ENCODE measurements at regions not wholly inside any gene's neighbourhood (a gene's known extent, or its start where the extent isn't known, plus 50 kb on each side); places are given as distances from the start of the nearest gene placed in this dataset.

DNA sequence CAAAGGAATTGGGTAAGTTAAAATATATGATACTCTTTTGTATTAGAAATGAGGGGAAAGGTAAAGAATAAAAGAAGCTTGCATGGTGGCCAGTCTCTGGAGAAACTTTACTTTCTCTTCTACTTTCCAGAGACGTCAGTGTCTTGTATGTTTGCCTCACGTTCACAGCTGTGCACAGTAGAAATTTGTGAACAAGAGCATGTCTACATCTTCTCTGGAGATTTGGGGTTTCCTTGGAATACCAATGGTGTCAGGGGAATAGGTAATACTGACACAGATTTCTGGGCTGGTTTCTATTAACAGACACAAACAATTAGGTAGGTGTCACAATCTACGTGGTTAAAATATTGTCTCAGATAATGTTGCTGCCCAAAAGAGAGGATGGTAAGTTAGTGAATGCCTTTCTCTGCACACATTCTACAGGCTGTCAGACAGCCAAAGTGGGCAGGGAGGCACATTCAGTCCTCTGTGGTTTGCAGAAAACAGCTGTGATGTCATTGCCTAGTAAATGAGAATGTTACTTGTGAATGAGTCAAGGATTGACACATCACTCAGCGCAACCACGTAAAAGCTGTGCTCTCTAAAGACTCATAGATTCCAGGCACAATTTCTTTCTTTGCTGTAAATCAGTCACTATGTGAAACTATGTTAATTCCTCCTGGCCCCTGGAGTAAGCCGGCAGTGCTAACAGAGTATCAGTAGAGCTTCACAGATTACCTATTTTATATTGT is 397.1 kb downstream of the MAN2A1 start:
- DNase-seq: peak; percentile 18
- in situ Hi-C loops (cut with HindIII; ENCODE audit: low pct_ligation_motif_present, low pct_unique_long_range_greater_than_20kb, low sequenced_read_pairs): no loop called here

GRCh38 chr5:110087829-110088228 is 398.1 kb downstream of the MAN2A1 start:
- no peak for DNase-seq
- in situ Hi-C loops (cut with HindIII; ENCODE audit: low pct_ligation_motif_present, low pct_unique_long_range_greater_than_20kb, low sequenced_read_pairs): no loop called here

DNA sequence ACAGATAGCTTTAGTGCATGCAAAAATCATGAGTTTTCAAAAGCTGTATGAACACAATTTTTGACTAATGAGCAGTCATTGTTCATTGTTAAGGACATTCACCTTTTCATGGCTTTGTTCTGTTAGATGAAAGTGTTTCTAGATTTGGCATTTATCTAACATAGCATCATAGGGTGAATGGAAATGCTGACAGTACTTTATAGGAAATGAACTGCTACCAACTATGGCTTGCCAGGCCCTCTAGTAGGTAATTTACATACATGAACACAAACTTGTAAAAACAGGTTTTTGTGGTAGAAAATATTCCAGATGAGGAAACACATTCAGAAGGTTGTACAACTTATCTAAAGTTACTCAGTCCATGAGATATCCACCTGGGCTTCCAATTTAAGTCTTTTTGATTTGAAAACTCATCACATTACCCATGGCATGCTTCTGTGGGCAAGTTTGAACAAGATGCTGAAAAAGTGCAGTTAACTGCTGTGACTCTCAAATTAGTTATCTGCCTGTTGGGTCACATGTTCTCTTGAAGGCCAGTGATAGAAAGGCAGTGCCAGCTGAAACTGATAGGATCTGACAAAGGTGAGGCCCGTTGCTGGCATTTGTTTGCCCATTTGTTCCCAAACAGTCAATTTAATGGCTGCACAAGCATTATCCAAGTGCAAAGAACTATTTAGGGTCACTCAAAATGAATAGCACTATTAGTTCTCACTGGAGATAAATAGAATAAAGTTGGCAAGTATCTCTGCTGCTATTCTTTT is 399.1 kb downstream of the MAN2A1 start:
- in situ Hi-C loops (cut with HindIII; ENCODE audit: low pct_ligation_motif_present, low pct_unique_long_range_greater_than_20kb, low sequenced_read_pairs): no loop called here
- DNase-seq: no peak

DNA sequence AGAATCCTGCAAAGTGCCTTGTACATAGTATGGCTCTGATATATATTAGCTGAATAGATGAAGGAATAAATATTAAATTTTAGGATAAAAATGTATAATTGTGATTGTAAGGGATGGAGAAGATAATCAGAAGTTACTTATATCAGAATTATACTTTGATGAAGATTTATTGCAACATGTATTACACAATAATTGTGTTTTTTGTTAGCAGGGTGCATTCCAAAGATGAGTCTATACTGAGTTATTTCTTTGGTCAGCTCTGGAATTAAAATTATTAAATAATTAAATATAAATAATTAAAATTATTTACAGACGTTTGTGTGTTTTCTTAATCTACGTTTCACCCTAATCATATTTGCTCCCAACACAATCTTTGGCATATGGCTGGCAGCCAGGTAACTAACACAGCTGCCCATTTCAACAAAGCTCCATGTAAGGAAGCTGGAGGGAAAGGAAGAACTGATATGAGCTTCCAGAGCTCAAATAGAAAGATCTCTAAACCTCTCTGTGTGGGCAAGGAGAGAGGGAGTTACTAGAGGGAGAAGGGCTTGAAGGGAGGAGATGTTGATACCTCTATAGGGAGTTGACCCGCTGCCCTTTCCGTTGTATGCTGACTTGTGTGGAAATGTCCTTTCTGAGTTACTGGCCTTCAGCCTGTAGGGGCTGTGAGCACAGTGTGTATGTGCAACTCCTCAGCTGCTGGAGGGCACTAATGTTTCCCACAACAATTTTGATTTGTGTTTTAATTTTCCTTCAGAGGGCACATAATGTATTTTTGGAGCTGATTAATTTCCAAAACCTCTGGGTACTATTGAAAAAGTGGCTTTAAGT is 403.4 kb downstream of the MAN2A1 start:
- in situ Hi-C loops (cut with HindIII; ENCODE audit: low pct_ligation_motif_present, low pct_unique_long_range_greater_than_20kb, low sequenced_read_pairs): no loop called here
- no peak for DNase-seq

DNA sequence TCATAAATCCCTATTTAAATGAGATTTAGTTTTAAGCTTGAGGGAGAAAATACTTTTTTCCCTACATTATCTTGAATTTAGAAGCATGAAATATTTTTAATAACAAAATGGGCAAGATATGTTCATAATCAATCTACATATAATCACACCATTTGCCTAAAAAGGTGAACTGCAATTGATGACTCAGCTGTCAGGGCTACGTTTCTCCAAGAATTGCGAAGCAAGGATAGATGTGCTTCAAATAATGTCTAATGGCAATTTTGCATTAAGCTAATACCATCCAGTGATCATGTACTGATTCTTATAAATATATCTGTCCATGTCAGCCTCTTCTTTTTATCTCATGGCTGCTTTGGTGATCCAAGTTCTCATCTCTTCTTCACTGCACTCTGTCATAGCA is 404.4 kb downstream of the MAN2A1 start:
- in situ Hi-C loops (cut with HindIII; ENCODE audit: low pct_ligation_motif_present, low pct_unique_long_range_greater_than_20kb, low sequenced_read_pairs): no loop called here
- DNase-seq: no peak

GRCh38 chr5:110094548-110094947 is 404.8 kb downstream of the MAN2A1 start:
- in situ Hi-C loops (cut with HindIII; ENCODE audit: low pct_ligation_motif_present, low pct_unique_long_range_greater_than_20kb, low sequenced_read_pairs): no loop called here
- DNase-seq: no peak

DNA sequence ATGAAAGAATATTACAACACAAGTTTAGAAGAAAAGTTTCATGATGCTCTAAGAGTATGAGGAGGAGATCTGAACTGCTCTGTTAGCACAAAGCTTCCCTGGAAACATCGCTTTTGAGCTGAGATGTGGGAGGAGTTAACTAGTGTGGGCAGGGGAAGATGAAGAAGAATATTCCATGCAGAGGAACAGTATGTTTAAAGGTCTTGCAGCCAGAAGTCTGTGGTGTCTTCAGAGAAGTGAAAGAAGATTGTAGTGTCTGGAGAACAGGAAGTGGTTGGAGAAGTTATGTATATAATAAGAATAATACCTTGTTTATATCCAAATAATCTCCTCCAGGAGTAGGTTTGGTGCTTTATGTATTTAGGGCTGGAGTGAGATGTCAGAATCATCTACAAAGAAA is 406.7 kb downstream of the MAN2A1 start:
- in situ Hi-C loops (cut with HindIII; ENCODE audit: low pct_ligation_motif_present, low pct_unique_long_range_greater_than_20kb, low sequenced_read_pairs): no loop called here
- DNase-seq: no peak

DNA sequence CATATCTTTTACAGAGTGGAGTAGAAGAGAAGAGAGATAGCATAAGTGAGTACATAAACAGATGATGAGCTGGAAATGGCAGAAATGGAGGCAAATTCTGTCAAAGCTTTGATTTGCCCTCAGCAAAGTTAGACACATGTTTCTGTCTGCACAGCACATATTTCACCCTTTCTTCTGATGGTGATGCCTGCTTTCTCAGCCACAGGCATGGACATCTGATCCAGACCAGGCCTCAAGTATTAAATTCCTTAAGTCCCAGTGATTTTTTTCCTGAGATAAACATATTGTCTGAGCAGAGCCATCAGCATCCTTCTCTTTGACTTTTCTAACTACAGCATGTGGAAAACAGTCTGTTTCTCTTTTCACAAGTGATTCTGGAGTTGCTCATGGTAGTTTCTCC is 409.8 kb downstream of the MAN2A1 start:
- in situ Hi-C loops (cut with HindIII; ENCODE audit: low pct_ligation_motif_present, low pct_unique_long_range_greater_than_20kb, low sequenced_read_pairs): no loop called here
- no peak for DNase-seq

- in situ Hi-C loops (cut with HindIII; ENCODE audit: low pct_ligation_motif_present, low pct_unique_long_range_greater_than_20kb, low sequenced_read_pairs): no loop called here
Measured at GRCh38 chr5:110103081-110103480, 413.4 kb downstream of the MAN2A1 start.

DNA sequence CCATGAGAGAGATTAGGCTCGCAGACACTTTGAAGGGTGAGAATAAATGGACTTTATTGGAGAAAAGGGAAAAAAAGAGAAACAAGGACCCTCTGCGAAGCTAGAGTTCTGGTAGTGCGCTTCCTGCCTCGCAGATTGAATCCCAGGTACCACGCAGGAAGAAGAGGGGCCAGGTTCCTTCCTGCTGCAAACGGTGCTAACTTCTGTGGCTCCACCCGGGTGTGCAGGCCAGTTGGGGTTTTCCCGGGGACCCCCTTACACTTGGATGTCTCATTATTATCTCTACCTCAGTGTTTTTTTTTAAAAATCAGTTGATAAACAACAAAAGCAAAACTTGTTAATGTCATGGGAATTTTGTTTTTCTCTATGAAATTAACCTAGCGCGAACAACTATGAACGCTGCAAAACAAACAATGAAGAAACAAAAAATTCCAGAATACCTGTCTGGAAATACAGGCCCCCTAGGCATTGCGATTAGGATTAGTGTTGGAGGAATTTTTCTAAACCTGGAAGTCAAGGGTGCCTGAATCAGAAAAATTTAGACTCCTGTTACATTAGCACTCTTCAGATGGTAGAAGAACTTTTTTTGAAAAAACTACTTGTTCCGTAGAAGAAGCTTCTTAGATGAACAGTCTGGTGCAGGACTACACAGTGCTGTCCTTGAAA is 414.5 kb downstream of the MAN2A1 start:
- no peak for DNase-seq
- in situ Hi-C loops (cut with HindIII; ENCODE audit: low pct_ligation_motif_present, low pct_unique_long_range_greater_than_20kb, low sequenced_read_pairs): no loop called here

More at GRCh38 chr5:110103081-110103480, 413.4 kb downstream of the MAN2A1 start:
- no peak for DNase-seq

- no peak for DNase-seq
- in situ Hi-C loops (cut with HindIII; ENCODE audit: low pct_ligation_motif_present, low pct_unique_long_range_greater_than_20kb, low sequenced_read_pairs): no loop called here
Measured at GRCh38 chr5:110104726-110105669, 415.3 kb downstream of the MAN2A1 start.

- in situ Hi-C loops (cut with HindIII; ENCODE audit: low pct_ligation_motif_present, low pct_unique_long_range_greater_than_20kb, low sequenced_read_pairs): no loop called here
- no peak for DNase-seq
Measured at GRCh38 chr5:110105692-110106091, 416.0 kb downstream of the MAN2A1 start.

- DNase-seq: no peak
- in situ Hi-C loops (cut with HindIII; ENCODE audit: low pct_ligation_motif_present, low pct_unique_long_range_greater_than_20kb, low sequenced_read_pairs): no loop called here
Measured at GRCh38 chr5:110106750-110107149, 417.0 kb downstream of the MAN2A1 start.

DNA sequence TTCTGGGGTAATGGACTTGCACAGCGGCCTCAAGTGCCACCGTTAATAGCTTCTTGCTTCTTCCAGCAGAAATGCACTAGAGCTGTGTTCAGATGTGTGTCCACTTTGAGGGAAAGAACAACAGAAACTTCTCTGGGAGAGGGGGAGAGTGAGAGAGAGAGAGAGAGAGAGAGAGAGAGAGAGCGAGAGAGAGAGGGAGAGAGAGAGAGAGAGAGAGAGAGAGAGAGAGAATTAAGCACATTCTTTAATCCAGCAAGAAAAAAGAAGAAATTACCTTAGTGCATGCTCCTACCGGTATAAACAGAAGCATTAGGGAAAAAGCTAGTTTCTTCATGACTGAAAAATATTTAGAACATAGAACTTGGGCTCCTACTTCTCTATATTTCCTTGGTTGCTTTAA is 418.8 kb downstream of the MAN2A1 start:
- in situ Hi-C loops (cut with HindIII; ENCODE audit: low pct_ligation_motif_present, low pct_unique_long_range_greater_than_20kb, low sequenced_read_pairs): no loop called here
- DNase-seq: no peak

- in situ Hi-C loops (cut with HindIII; ENCODE audit: low pct_ligation_motif_present, low pct_unique_long_range_greater_than_20kb, low sequenced_read_pairs): no loop called here
- no peak for DNase-seq
Measured at GRCh38 chr5:110109667-110110066, 419.9 kb downstream of the MAN2A1 start.

DNA sequence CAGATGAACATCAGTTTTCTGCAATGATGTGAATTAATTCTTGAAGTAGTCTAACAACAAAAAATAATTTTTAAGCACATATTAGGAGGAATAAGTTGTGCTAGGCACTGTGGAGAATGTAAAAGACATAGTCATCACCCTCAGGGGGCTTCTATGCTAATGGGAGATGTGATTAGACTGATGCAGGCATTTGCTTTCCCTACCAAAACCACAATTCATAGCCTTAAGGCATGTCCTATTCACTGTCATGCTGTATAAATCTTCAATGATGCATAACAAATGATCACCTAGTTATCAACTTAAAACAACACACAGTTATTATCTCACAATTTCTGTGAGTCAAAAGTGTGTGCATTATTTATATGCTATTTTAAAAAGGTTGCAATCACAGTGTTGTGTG is 422.6 kb downstream of the MAN2A1 start:
- in situ Hi-C loops (cut with HindIII; ENCODE audit: low pct_ligation_motif_present, low pct_unique_long_range_greater_than_20kb, low sequenced_read_pairs): no loop called here
- no peak for DNase-seq

- DNase-seq: no peak
- in situ Hi-C loops (cut with HindIII; ENCODE audit: low pct_ligation_motif_present, low pct_unique_long_range_greater_than_20kb, low sequenced_read_pairs): no loop called here
Measured at GRCh38 chr5:110115503-110115902, 425.8 kb downstream of the MAN2A1 start.

DNA sequence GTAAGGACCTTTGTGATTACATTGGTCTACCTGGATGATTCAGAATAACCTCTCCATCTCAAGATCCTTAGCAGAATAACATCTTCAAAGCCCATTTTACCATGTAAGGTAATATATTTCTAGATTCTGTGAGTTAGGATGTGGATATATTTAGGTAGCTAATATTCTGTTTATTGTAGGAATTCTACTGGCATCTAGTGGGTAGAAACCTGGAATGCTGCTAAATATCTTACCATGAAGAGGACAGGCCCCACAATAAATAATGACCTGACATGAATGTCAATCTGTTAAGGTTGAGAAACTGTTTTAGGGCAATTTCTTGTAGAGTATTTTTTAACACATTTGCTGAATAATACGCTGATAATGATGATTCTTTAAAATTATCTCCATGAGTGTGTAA is 426.8 kb downstream of the MAN2A1 start:
- DNase-seq: no peak
- in situ Hi-C loops (cut with HindIII; ENCODE audit: low pct_ligation_motif_present, low pct_unique_long_range_greater_than_20kb, low sequenced_read_pairs): no loop called here
